GM12878 (cell line): ENCODE measurements at regions not wholly inside any gene's neighbourhood (a gene's known extent, or its start where the extent isn't known, plus 50 kb on each side); places are given as distances from the start of the nearest gene placed in this dataset.

Experiments used
- ATAC-seq: fragments of 200-7000 bp; cut with Tn5 transposase; 3 replicates; pipeline ENCODE4 v1.9.1; 2020; ENCODE audit warnings: mild to moderate bottlenecking, moderate library complexity
- BruUV-seq: library from RNA; stranded (reverse); fragments of 400-500 nt; replicated peaks from 2 replicates; lab custom pipeline; 2021; lab: Mats Ljungman, UMichigan
- CTCF ChIA-PET: fragments of 300-600 bp; sonication (Branson Sonifier 250); formaldehyde crosslinking; extraction: SDS; loops from one replicate; lab custom pipeline; 2021; ENCODE audit warnings: inconsistent platforms; lab: Yijun Ruan, JAX
- POLR2A ChIA-PET: fragments of 350-600 bp; formaldehyde crosslinking; extraction: SDS; loops from one replicate; lab custom pipeline; 2021; ENCODE audit warnings: inconsistent platforms; lab: Charles Lee
- RAD21 ChIA-PET: fragments of 300-600 bp; sonication (Branson Sonifier 250); formaldehyde crosslinking; loops from one replicate; lab custom pipeline; 2023; ENCODE audit warnings: antibody characterized with exemption; ENCODE audit not compliant: unreplicated experiment; lab: Charles Lee
- SMC1A ChIA-PET: fragments of 300-600 bp; sonication (Branson Sonifier 250); formaldehyde crosslinking; loops from one replicate; lab custom pipeline; 2023; ENCODE audit not compliant: unreplicated experiment, uncharacterized antibody; lab: Charles Lee
- DNase-seq: peaks from one replicate; pipeline ENCODE4 v3.0.0-alpha.2; 2011; ENCODE audit warnings: low read depth, low spot score
- FAIRE-seq: peaks from 3 replicates; lab custom pipeline; 2011; peaks lifted over from hg19 to GRCh38; lab: Jason Lieb, UNC
- H2AFZ ChIP-seq: 2 replicates; pipeline ENCODE4 v1.6.0; 2011; ENCODE audit warnings: low read depth, low read length, control low read depth; ENCODE audit not compliant: control insufficient read depth
- H3K27ac ChIP-seq: 2 replicates; pipeline ENCODE4 v1.5.1; 2011; ENCODE audit warnings: control low read depth; ENCODE audit not compliant: control insufficient read depth, insufficient read depth
- H3K27me3 ChIP-seq, 2 experiments: replicated peaks in 1 of 2; 2 replicates each; pipeline versions ENCODE4 v1.6.0 to v1.6.1; 2011; ENCODE audit warnings: low read length in 1 of 2; ENCODE audit not compliant: control insufficient read depth in 2 of 2, insufficient read depth in 2 of 2
- H3K36me3 ChIP-seq, 2 experiments: 2 replicates each; pipeline ENCODE4 v1.5.1; 2011; ENCODE audit warnings: low read length in 1 of 2; ENCODE audit not compliant: control insufficient read depth in 2 of 2, insufficient read depth in 2 of 2
- H3K4me1 ChIP-seq: 2 replicates; pipeline ENCODE4 v1.6.1; 2011; ENCODE audit warnings: mild to moderate bottlenecking, low read length, moderate library complexity, mixed read lengths; ENCODE audit not compliant: control insufficient read depth, insufficient read depth
- H3K4me2 ChIP-seq: 2 replicates; pipeline ENCODE4 v1.6.0; 2011; ENCODE audit warnings: control low read depth; ENCODE audit not compliant: control insufficient read depth, insufficient read depth
- H3K4me3 ChIP-seq: fragments of 200-600 bp; sonication (generic); 2 replicates; pipeline ENCODE4 v1.5.1; 2016
- H3K79me2 ChIP-seq: 2 replicates; pipeline ENCODE4 v1.6.0; 2011; ENCODE audit warnings: low read length; ENCODE audit not compliant: control insufficient read depth, insufficient read depth
- H3K9ac ChIP-seq: 2 replicates; pipeline ENCODE4 v1.8.0; 2011; ENCODE audit warnings: low read length, control low read depth, mixed read lengths; ENCODE audit not compliant: control insufficient read depth, insufficient read depth
- H3K9me3 ChIP-seq: replicated peaks from 3 replicates; pipeline ENCODE4 v1.5.1; 2011; ENCODE audit warnings: mild to moderate bottlenecking, low read length; ENCODE audit not compliant: control insufficient read depth, insufficient read depth
- H4K20me1 ChIP-seq: 2 replicates; pipeline ENCODE4 v1.6.0; 2011; ENCODE audit not compliant: control insufficient read depth, insufficient read depth
- BCLAF1 ChIP-seq: fragments of 450-650 bp; IDR thresholded peaks from 2 replicates; pipeline ENCODE4 v1.6.1; 2017; ENCODE audit warnings: antibody characterized with exemption, mild to moderate bottlenecking, moderate library complexity
- CEBPB ChIP-seq, 2 experiments: fragments of 150-350 bp in 1 of 2; IDR thresholded peaks; 2 replicates each; pipeline ENCODE4 v1.6.1; 2012 to 2014; ENCODE audit warnings: low read depth in 2 of 2, low read length in 2 of 2, borderline replicate concordance in 1 of 2, inconsistent platforms in 1 of 2
- CHD2 ChIP-seq: IDR thresholded peaks from 2 replicates; pipeline ENCODE4 v1.6.1; 2011; ENCODE audit warnings: low read depth, low read length, improper control_type of control experiment, borderline replicate concordance
- PAX5 ChIP-seq: IDR thresholded peaks from 2 replicates; pipeline ENCODE4 v1.6.1; 2011; ENCODE audit warnings: low read depth, low read length, borderline replicate concordance
- PRDM15 ChIP-seq: fragments of 450-650 bp; formaldehyde crosslinking; IDR thresholded peaks from 2 replicates; pipeline ENCODE4 v1.4.0; 2020; ENCODE audit warnings: mild to moderate bottlenecking, moderate library complexity
- ZNF687 ChIP-seq: fragments of 450-650 bp; IDR thresholded peaks from 2 replicates; pipeline ENCODE4 v1.6.1; 2017; ENCODE audit warnings: mild to moderate bottlenecking, moderate library complexity
- WGBS: methylation state at CpG from one replicate; pipeline ENCODE4 v1.1.6; 2016; ENCODE audit warnings: low lambda C conversion rate; ENCODE audit not compliant: insufficient replicate concordance, insufficient coverage; ENCODE audit errors: missing lambda C conversion rate; 5-methylcytosine and 5-hydroxymethylcytosine counted together
- in situ Hi-C: fragments of 300-500 bp; cut with MboI; formaldehyde crosslinking; loops from 9 replicates; pipeline ENCODE4 v1.14.3; 2018; ENCODE audit warnings: mixed read lengths
- intact Hi-C: fragments of 100-400 bp; cut with micrococcal nuclease; formaldehyde crosslinking; loops from one replicate; pipeline ENCODE4 v1.14.2; 2022; ENCODE audit not compliant: unreplicated experiment
- TF ChIP-seq, protein P1 (sequence below): IDR thresholded peaks from 2 replicates; pipeline ENCODE4 v1.6.1; 2011; ENCODE audit warnings: mild to moderate bottlenecking, low read depth, low read length, moderate library complexity; ENCODE audit not compliant: insufficient replicate concordance
- TF ChIP-seq, protein P2 (sequence below): IDR thresholded peaks from 2 replicates; pipeline ENCODE4 v1.6.1; 2011; ENCODE audit warnings: borderline replicate concordance, low read depth, mild to moderate bottlenecking, moderate library complexity, mixed read lengths, low read length; ENCODE audit not compliant: insufficient read depth; ENCODE audit errors: extremely low read length

- no peak overlapping the region for H3K27ac ChIP-seq
- TF ChIP-seq CEBPB (IDR thresholded peaks at IDR 0.05; ENCODE audit: borderline replicate concordance in 1 of 2, low read depth in 2 of 2, low read length in 2 of 2), result no peak
- TF ChIP-seq BCLAF1, result no peak
- TF ChIP-seq CHD2, result no peak
- TF ChIP-seq, protein P1, sequence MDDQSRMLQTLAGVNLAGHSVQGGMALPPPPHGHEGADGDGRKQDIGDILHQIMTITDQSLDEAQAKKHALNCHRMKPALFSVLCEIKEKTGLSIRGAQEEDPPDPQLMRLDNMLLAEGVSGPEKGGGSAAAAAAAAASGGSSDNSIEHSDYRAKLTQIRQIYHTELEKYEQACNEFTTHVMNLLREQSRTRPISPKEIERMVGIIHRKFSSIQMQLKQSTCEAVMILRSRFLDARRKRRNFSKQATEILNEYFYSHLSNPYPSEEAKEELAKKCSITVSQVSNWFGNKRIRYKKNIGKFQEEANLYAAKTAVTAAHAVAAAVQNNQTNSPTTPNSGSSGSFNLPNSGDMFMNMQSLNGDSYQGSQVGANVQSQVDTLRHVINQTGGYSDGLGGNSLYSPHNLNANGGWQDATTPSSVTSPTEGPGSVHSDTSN, result no peak
- TF ChIP-seq PAX5, result no peak
- no peak for TF ChIP-seq ZNF687
- TF ChIP-seq, protein P2, sequence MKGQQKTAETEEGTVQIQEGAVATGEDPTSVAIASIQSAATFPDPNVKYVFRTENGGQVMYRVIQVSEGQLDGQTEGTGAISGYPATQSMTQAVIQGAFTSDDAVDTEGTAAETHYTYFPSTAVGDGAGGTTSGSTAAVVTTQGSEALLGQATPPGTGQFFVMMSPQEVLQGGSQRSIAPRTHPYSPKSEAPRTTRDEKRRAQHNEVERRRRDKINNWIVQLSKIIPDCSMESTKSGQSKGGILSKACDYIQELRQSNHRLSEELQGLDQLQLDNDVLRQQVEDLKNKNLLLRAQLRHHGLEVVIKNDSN, result no peak
- TF ChIP-seq PRDM15 (CRISPR knock-in tag), result no peak
Observed at GRCh38 chr5:66323529-66323895, 179.4 kb downstream of the SREK1 start.

More at GRCh38 chr5:66323529-66323895, 179.4 kb downstream of the SREK1 start:
- ChIA-PET SMC1A (interaction anchor here (0.6 to 1.9 kb wide), 3 partner anchors 10 to 14 kb away, joined by 4 to 7 read pairs (median 5); no protein-coding TSS in a partner anchor), CTCF (interaction anchor here (1.1 to 1.8 kb wide), 2 partner anchors 12 to 17 kb away, joined by 3 to 10 read pairs; no protein-coding TSS in a partner anchor), POLR2A (no interaction called here), RAD21 (interaction anchor here (1.6 kb wide), 1 partner anchor 17 kb away, joined by 4 read pairs; no protein-coding TSS in a partner anchor)
- BruUV-seq, result no TSS peak
- ATAC-seq, result no peak
- 53% methylated on average over 13 of the region's 13 CpGs for WGBS
- no peak for FAIRE-seq
- Histone ChIP-seq H3K4me3 (no peak overlapping the region), H2AFZ (no peak overlapping the region), H3K9ac (no peak overlapping the region), H3K4me2 (no peak overlapping the region), H3K9me3 (no peaks in the 10 kb centered on the region), H3K27me3 (peaks cover 0 to 3% of the 10 kb centered on the region in 2 experiments; a peak in 1 of 4 replicates), H3K79me2 (no peaks in the 10 kb centered on the region), H4K20me1 (no peaks in the 10 kb centered on the region), H3K36me3 (no peaks in the 10 kb centered on the region), H3K4me1 (no peaks in the 10 kb centered on the region)
- intact Hi-C loops, result no loop called here
- no peak for DNase-seq
- in situ Hi-C loops, result no loop called here
